ENCODE measurements at regions not wholly inside any gene's neighbourhood (a gene's known extent, or its start where the extent isn't known, plus 50 kb on each side); places are given as distances from the start of the nearest gene placed in this dataset.
A peak's percentile ranks its signal among the peaks of the same experiment; 100 is the strongest.

- H3K36me3 ChIP-seq (ENCODE audit: control insufficient read depth in 2 of 3, insufficient read depth in 3 of 3, low read length in 3 of 3): no peaks in the 10 kb centered on the region
- H3K27me3 ChIP-seq (ENCODE audit: control insufficient read depth in 2 of 2, insufficient read depth in 2 of 2, low read length in 2 of 2): no peaks in the 10 kb centered on the region
- peaks cover 0 to 9% (median 5%) of the 10 kb centered on the region in 5 donors for H3K27me3 Mint-ChIP-seq
- H3K4me1 Mint-ChIP-seq: no peaks in the 10 kb centered on the region
- H3K4me1 ChIP-seq (ENCODE audit: control insufficient read depth in 2 of 2, insufficient read depth in 2 of 2, low read length in 2 of 2): no peaks in the 10 kb centered on the region
- DNase-seq: no peak
- intact Hi-C loops (cut with micrococcal nuclease): no loop called here
- no peak overlapping the region for H3K4me3 Mint-ChIP-seq
- H3K27ac ChIP-seq (ENCODE audit: low read depth, low read length): no peak overlapping the region
- ChIA-PET POLR2A (no interaction called here), CTCF (no interaction called here)
- no peak overlapping the region for H3K4me3 ChIP-seq (ENCODE audit: low read length)
- ATAC-seq: no peak
- H3K9me3 ChIP-seq (ENCODE audit: control insufficient read depth in 2 of 3, low read length in 3 of 3): no peaks in the 10 kb centered on the region
- no peak overlapping the region for H3K27ac Mint-ChIP-seq
- peaks cover 0 to 11% (median 4%) of the 10 kb centered on the region in 11 donors for H3K9me3 Mint-ChIP-seq
- no peaks in the 10 kb centered on the region for H3K36me3 Mint-ChIP-seq
These were observed 593.3 kb downstream of the CCSER2 start for GRCh38 chr10:84921701-84922100.

DNA sequence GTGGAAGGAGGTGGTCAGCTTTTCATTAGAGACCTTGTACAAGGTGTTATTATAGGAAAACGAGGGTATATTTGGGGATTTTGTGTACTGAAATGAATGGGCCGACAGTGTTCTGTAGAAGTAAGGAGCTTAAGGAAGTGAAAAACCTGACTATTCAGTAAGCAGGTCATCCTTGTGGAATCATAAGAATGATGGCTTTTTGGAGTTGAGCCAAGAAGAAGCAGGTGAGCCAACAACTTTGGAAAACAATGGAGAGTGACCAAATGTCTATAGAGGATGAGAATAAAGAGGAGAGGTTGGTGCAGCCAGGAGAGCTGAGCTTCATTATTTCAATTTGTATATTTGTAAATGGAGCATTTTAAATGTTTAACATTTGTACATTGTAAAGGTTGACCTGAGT is 595.7 kb downstream of the CCSER2 start:
- Mint-ChIP-seq H3K27me3 (peaks cover 0 to 10% (median 5%) of the 10 kb centered on the region in 5 donors), H3K36me3 (no peaks in the 10 kb centered on the region), H3K4me1 (no peaks in the 10 kb centered on the region), H3K4me3 (no peak overlapping the region), H3K9me3 (peaks cover 0 to 2% (median 0%) of the 10 kb centered on the region in 11 donors), H3K27ac (no peak overlapping the region)
- no peaks in the 10 kb centered on the region for H3K4me1 ChIP-seq (ENCODE audit: control insufficient read depth in 2 of 2, insufficient read depth in 2 of 2, low read length in 2 of 2)
- DNase-seq: no peak
- ChIA-PET POLR2A (no interaction called here), CTCF (no interaction called here)
- H3K27ac ChIP-seq (ENCODE audit: low read depth, low read length): no peak overlapping the region
- no peak for ATAC-seq
- no peaks in the 10 kb centered on the region for H3K27me3 ChIP-seq (ENCODE audit: control insufficient read depth in 2 of 2, insufficient read depth in 2 of 2, low read length in 2 of 2)
- no peak overlapping the region for H3K4me3 ChIP-seq (ENCODE audit: low read length)
- intact Hi-C loops (cut with micrococcal nuclease): no loop called here
- H3K9me3 ChIP-seq (ENCODE audit: control insufficient read depth in 2 of 3, low read length in 3 of 3): no peaks in the 10 kb centered on the region
- H3K36me3 ChIP-seq (ENCODE audit: control insufficient read depth in 2 of 3, insufficient read depth in 3 of 3, low read length in 3 of 3): no peaks in the 10 kb centered on the region

- H3K4me1 Mint-ChIP-seq: no peaks in the 10 kb centered on the region
These were observed 597.1 kb downstream of the CCSER2 start for GRCh38 chr10:84925495-84925894.

GRCh38 chr10:84933402-84933801 is 605.0 kb downstream of the CCSER2 start:
- Histone ChIP-seq H3K9me3 (ENCODE audit: control insufficient read depth in 2 of 3, low read length in 3 of 3) (no peaks in the 10 kb centered on the region), H3K4me1 (ENCODE audit: control insufficient read depth in 2 of 2, insufficient read depth in 2 of 2, low read length in 2 of 2) (no peaks in the 10 kb centered on the region), H3K4me3 (ENCODE audit: low read length) (no peak overlapping the region), H3K36me3 (ENCODE audit: control insufficient read depth in 2 of 3, insufficient read depth in 3 of 3, low read length in 3 of 3) (no peaks in the 10 kb centered on the region), H3K27me3 (ENCODE audit: control insufficient read depth in 2 of 2, insufficient read depth in 2 of 2, low read length in 2 of 2) (no peaks in the 10 kb centered on the region), H3K27ac (ENCODE audit: low read depth, low read length) (no peak overlapping the region)
- ChIA-PET POLR2A (no interaction called here), CTCF (no interaction called here)
- no peak overlapping the region for H3K27ac Mint-ChIP-seq
- peaks cover 0 to 14% (median 9%) of the 10 kb centered on the region in 5 donors for H3K27me3 Mint-ChIP-seq
- DNase-seq (no peak), ATAC-seq (no peak)
- H3K9me3 Mint-ChIP-seq: peaks cover 0 to 5% (median 0%) of the 10 kb centered on the region in 11 donors
- intact Hi-C loops (cut with micrococcal nuclease): no loop called here
- H3K4me1 Mint-ChIP-seq: no peaks in the 10 kb centered on the region
- no peak overlapping the region for H3K4me3 Mint-ChIP-seq
- no peaks in the 10 kb centered on the region for H3K36me3 Mint-ChIP-seq

More at GRCh38 chr10:84925495-84925894, 597.1 kb downstream of the CCSER2 start:
- Mint-ChIP-seq H3K27ac (no peak overlapping the region), H3K27me3 (peaks cover 0 to 10% (median 9%) of the 10 kb centered on the region in 5 donors), H3K36me3 (no peaks in the 10 kb centered on the region), H3K4me3 (no peak overlapping the region), H3K9me3 (peaks cover 0 to 2% (median 0%) of the 10 kb centered on the region in 11 donors)
- Histone ChIP-seq H3K4me3 (ENCODE audit: low read length) (no peak overlapping the region), H3K9me3 (ENCODE audit: control insufficient read depth in 2 of 3, low read length in 3 of 3) (no peaks in the 10 kb centered on the region), H3K4me1 (ENCODE audit: control insufficient read depth in 2 of 2, insufficient read depth in 2 of 2, low read length in 2 of 2) (no peaks in the 10 kb centered on the region), H3K27me3 (ENCODE audit: control insufficient read depth in 2 of 2, insufficient read depth in 2 of 2, low read length in 2 of 2) (no peaks in the 10 kb centered on the region), H3K27ac (ENCODE audit: low read depth, low read length) (no peak overlapping the region), H3K36me3 (ENCODE audit: control insufficient read depth in 2 of 3, insufficient read depth in 3 of 3, low read length in 3 of 3) (no peaks in the 10 kb centered on the region)
- DNase-seq (no peak), ATAC-seq (no peak)
- ChIA-PET POLR2A (no interaction called here), CTCF (no interaction called here)
- intact Hi-C loops (cut with micrococcal nuclease): no loop called here

DNA sequence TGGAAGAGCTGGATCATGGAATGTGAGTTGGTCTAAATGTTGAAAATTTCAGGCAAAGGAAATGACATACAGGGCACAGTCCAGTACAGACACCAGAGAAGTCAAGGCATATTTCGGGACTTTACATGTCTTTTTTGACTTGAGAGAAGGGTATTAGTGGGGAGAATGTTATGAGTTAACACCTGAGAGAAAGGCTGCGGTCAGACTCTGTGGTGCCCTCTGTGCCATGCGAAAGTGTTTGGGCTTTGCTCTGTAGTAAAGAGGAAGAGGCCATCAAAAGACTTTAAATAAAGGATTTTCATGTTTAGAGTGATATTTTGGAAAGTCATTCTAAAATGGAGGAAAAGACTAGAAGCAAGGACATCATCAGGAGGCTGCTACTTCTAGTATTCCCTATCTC is 607.4 kb downstream of the CCSER2 start:
- Mint-ChIP-seq H3K9me3 (peaks cover 0 to 5% (median 0%) of the 10 kb centered on the region in 11 donors), H3K4me1 (no peaks in the 10 kb centered on the region), H3K36me3 (no peaks in the 10 kb centered on the region), H3K27me3 (peaks cover 0 to 18% (median 9%) of the 10 kb centered on the region in 5 donors), H3K27ac (peak overlapping the region in 1 of 9 donors; percentile 51), H3K4me3 (no peak overlapping the region)
- Histone ChIP-seq H3K36me3 (ENCODE audit: control insufficient read depth in 2 of 3, insufficient read depth in 3 of 3, low read length in 3 of 3) (no peaks in the 10 kb centered on the region), H3K4me3 (ENCODE audit: low read length) (no peak overlapping the region), H3K27me3 (ENCODE audit: control insufficient read depth in 2 of 2, insufficient read depth in 2 of 2, low read length in 2 of 2) (no peaks in the 10 kb centered on the region), H3K9me3 (ENCODE audit: control insufficient read depth in 2 of 3, low read length in 3 of 3) (no peaks in the 10 kb centered on the region), H3K27ac (ENCODE audit: low read depth, low read length) (no peak overlapping the region), H3K4me1 (ENCODE audit: control insufficient read depth in 2 of 2, insufficient read depth in 2 of 2, low read length in 2 of 2) (no peaks in the 10 kb centered on the region)
- ChIA-PET POLR2A (no interaction called here), CTCF (no interaction called here)
- intact Hi-C loops (cut with micrococcal nuclease): no loop called here
- DNase-seq (no peak), ATAC-seq (no peak)

DNA sequence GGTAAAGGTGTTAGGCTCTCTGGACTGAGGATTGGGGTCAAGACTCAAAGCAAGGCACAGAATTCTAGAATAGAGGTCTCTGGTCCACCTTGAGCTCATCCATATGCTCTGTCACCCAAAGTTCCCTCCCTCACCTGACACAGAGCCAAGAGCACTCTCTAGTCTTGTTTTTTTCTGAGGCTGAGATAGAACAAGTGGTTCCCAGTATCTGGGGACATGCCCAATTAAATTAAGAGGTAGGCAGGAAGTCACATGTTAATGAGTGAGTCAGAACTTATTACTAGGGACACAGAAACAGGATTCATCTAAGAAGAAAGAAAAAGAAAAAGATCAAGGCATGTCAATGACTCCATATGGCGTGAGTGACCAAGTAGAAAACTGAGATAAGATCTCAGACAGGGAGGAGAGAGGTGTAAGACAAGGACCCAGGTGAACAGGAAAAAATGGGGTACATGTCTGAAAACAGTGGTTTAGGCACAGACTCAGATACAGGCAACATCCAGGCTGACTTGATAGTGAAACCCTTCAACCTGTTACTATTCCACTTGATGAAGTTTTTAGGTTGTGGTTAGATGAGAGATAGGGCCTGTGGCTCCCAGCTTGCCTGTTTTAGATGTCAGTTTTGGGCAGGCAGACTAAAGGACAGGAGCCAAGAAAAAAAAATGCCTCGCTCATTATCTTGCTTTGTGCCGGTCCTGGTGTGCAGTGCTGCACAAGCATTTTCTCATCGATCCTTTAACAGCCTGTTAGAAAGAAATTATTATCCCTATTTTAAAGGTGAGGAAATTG is 609.9 kb downstream of the CCSER2 start:
- Mint-ChIP-seq H3K4me3 (no peak overlapping the region), H3K4me1 (no peaks in the 10 kb centered on the region), H3K36me3 (no peaks in the 10 kb centered on the region), H3K9me3 (peaks cover 0 to 3% (median 0%) of the 10 kb centered on the region in 11 donors), H3K27ac (no peak overlapping the region), H3K27me3 (peaks cover 0 to 18% (median 5%) of the 10 kb centered on the region in 5 donors)
- Histone ChIP-seq H3K27ac (ENCODE audit: low read depth, low read length) (no peak overlapping the region), H3K4me1 (ENCODE audit: control insufficient read depth in 2 of 2, insufficient read depth in 2 of 2, low read length in 2 of 2) (no peaks in the 10 kb centered on the region), H3K36me3 (ENCODE audit: control insufficient read depth in 2 of 3, insufficient read depth in 3 of 3, low read length in 3 of 3) (no peaks in the 10 kb centered on the region), H3K4me3 (ENCODE audit: low read length) (no peak overlapping the region), H3K27me3 (ENCODE audit: control insufficient read depth in 2 of 2, insufficient read depth in 2 of 2, low read length in 2 of 2) (no peaks in the 10 kb centered on the region), H3K9me3 (ENCODE audit: control insufficient read depth in 2 of 3, low read length in 3 of 3) (no peaks in the 10 kb centered on the region)
- intact Hi-C loops (cut with micrococcal nuclease): no loop called here
- ChIA-PET POLR2A (no interaction called here), CTCF (no interaction called here)
- DNase-seq (no peak), ATAC-seq (no peak)

DNA sequence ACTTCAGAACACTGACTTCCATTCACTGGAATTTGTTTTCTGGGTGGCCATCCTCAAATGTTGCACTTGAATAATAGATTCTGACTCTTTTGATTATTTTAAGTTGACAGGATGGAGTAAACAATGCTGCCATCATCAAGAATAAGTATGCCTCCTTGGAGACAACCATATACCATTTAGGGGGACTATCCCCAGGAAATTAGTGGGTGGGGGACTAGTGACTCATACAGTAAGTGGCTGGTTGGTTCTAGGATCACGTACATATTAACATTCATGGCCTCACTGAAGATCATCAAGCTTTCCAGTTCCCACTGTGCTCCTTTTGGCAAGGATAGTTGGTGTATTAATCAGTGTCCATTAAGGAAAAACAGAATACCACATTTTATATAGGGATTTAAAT is 615.2 kb downstream of the CCSER2 start:
- H3K27ac ChIP-seq (ENCODE audit: low read depth, low read length): no peak overlapping the region
- no peak for ATAC-seq
- H3K27me3 Mint-ChIP-seq: peaks cover 0 to 8% (median 0%) of the 10 kb centered on the region in 5 donors
- no peak overlapping the region for H3K4me3 ChIP-seq (ENCODE audit: low read length)
- no peaks in the 10 kb centered on the region for H3K4me1 ChIP-seq (ENCODE audit: control insufficient read depth in 2 of 2, insufficient read depth in 2 of 2, low read length in 2 of 2)
- H3K4me1 Mint-ChIP-seq: no peaks in the 10 kb centered on the region
- ChIA-PET CTCF (no interaction called here), POLR2A (no interaction called here)
- H3K27me3 ChIP-seq (ENCODE audit: control insufficient read depth in 2 of 2, insufficient read depth in 2 of 2, low read length in 2 of 2): no peaks in the 10 kb centered on the region
- no peak overlapping the region for H3K4me3 Mint-ChIP-seq
- H3K27ac Mint-ChIP-seq: no peak overlapping the region
- no peaks in the 10 kb centered on the region for H3K9me3 ChIP-seq (ENCODE audit: control insufficient read depth in 2 of 3, low read length in 3 of 3)
- no peaks in the 10 kb centered on the region for H3K36me3 ChIP-seq (ENCODE audit: control insufficient read depth in 2 of 3, insufficient read depth in 3 of 3, low read length in 3 of 3)
- H3K9me3 Mint-ChIP-seq: peaks cover 0 to 6% (median 0%) of the 10 kb centered on the region in 11 donors
- DNase-seq: no peak
- no peaks in the 10 kb centered on the region for H3K36me3 Mint-ChIP-seq
- intact Hi-C loops (cut with micrococcal nuclease): no loop called here

Data from naive thymus-derived CD4-positive, alpha-beta T cell (primary cell).